Stimulated activated CD8-positive, alpha-beta memory T cell treated with anti-CD3 and anti-CD28 coated beads, Interleukin-4, amount 100 ng/mL, for 24 hours (primary cell): ENCODE measurements at regions not wholly inside any gene's neighbourhood (a gene's known extent, or its start where the extent isn't known, plus 50 kb on each side); places are given as distances from the start of the nearest gene placed in this dataset.

Experiments used
- DNase-seq: peaks from one replicate; pipeline ENCODE4 v3.0.0-alpha.2; 2020; ENCODE audit warnings: low read depth

- no peak for DNase-seq
Observed at GRCh38 chr10:36373424-36374096, 731.5 kb upstream of the FZD8 start.

GRCh38 chr10:36367362-36367761 is 725.3 kb upstream of the FZD8 start:
- no peak for DNase-seq

- DNase-seq: no peak
Observed at GRCh38 chr10:36366843-36367242, 724.7 kb upstream of the FZD8 start.

GRCh38 chr10:36366065-36366464 is 724.0 kb upstream of the FZD8 start:
- no peak for DNase-seq

- DNase-seq: no peak
Observed at GRCh38 chr10:36362257-36362656, 720.2 kb upstream of the FZD8 start.

GRCh38 chr10:36358736-36359135 is 716.6 kb upstream of the FZD8 start:
- no peak for DNase-seq

GRCh38 chr10:36354633-36355032 is 712.5 kb upstream of the FZD8 start:
- no peak for DNase-seq

- DNase-seq: no peak
Observed at GRCh38 chr10:36351159-36351558, 709.1 kb upstream of the FZD8 start.

- DNase-seq: no peak
Observed at GRCh38 chr10:36349445-36350078, 707.5 kb upstream of the FZD8 start.

GRCh38 chr10:36345807-36346206 is 703.7 kb upstream of the FZD8 start:
- DNase-seq: no peak

GRCh38 chr10:36345175-36345533 is 703.1 kb upstream of the FZD8 start:
- no peak for DNase-seq

- DNase-seq: no peak
Observed at GRCh38 chr10:36344240-36345174, 702.4 kb upstream of the FZD8 start.

GRCh38 chr10:36342781-36343180 is 700.7 kb upstream of the FZD8 start:
- DNase-seq: no peak

GRCh38 chr10:36341471-36341870 is 699.4 kb upstream of the FZD8 start:
- DNase-seq: no peak

GRCh38 chr10:36336315-36336714 is 694.2 kb upstream of the FZD8 start:
- no peak for DNase-seq

GRCh38 chr10:36333446-36333845 is 691.4 kb upstream of the FZD8 start:
- no peak for DNase-seq

- DNase-seq: no peak
Observed at GRCh38 chr10:36332926-36333325, 690.8 kb upstream of the FZD8 start.

GRCh38 chr10:36331121-36331520 is 689.0 kb upstream of the FZD8 start:
- DNase-seq: no peak

GRCh38 chr10:36325815-36326214 is 683.7 kb upstream of the FZD8 start:
- no peak for DNase-seq

GRCh38 chr10:36324831-36325230 is 682.7 kb upstream of the FZD8 start:
- DNase-seq: no peak

- no peak for DNase-seq
Observed at GRCh38 chr10:36313142-36313541, 671.0 kb upstream of the FZD8 start.

GRCh38 chr10:36303896-36304295 is 661.8 kb upstream of the FZD8 start:
- no peak for DNase-seq

GRCh38 chr10:36302086-36302485 is 660.0 kb upstream of the FZD8 start:
- no peak for DNase-seq
